ENCODE measurements at regions not wholly inside any gene's neighbourhood (a gene's known extent, or its start where the extent isn't known, plus 50 kb on each side); places are given as distances from the start of the nearest gene placed in this dataset.

DNA sequence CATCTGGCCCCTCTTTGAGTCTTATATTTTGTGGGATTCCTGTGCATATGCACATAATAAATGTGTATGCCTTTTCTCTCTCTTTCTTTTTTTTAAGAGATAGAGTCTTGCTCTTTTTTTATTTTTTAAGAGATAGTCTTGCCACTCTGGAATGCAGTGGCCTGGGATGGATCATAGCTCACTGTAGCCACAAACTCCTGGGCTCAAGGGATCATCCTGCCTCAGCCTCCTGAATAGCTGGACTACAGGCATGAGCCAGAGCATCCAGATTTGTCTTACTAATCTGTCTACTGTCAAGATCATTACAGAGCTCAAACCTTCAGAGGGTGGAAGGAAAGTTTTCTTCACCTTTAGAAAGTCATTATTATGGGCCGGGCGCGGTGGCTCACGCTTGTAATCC, 342.2 kb upstream of the LRRTM4 start:
- no peak overlapping the region for H4K5ac ChIP-seq (ENCODE audit: insufficient read length, low read depth, low read length)
- no peak overlapping the region for H3K56ac ChIP-seq (ENCODE audit: insufficient read length, low read depth, low read length)
- H3K79me2 ChIP-seq (ENCODE audit: insufficient read depth, low read length) = no peaks in the 10 kb centered on the region
- H3K23me2 ChIP-seq (ENCODE audit: insufficient read length, low read depth, low read length, poor library complexity, severe bottlenecking) = no peaks in the 10 kb centered on the region
- no peak overlapping the region for H3T11ph ChIP-seq (ENCODE audit: low read length)
- H3K4me1 ChIP-seq (ENCODE audit: insufficient read depth, low read length) = 0 out of 2 replicates have a peak, but pooled peaks cover 2% of the 10 kb centered on the region
- no peak overlapping the region for H4K91ac ChIP-seq (ENCODE audit: insufficient read length, low read depth, low read length)
- peak overlapping the region in 1 of 3 experiments; percentile 17; a peak in 1 of 7 replicates for H3K27ac Mint-ChIP-seq
- H4K20me1 ChIP-seq (ENCODE audit: control insufficient read depth, insufficient read depth, insufficient read length) = no peaks in the 10 kb centered on the region
- H3K23ac ChIP-seq (ENCODE audit: insufficient read length, low read depth, low read length) = no peak overlapping the region
- H3K27me3 ChIP-seq (ENCODE audit: insufficient read depth, low read length) = no peaks in the 10 kb centered on the region
- TF ChIP-seq CTCF (conservative IDR thresholded peaks at IDR 0.05) = no peak
- no peak overlapping the region for H3K4me3 Mint-ChIP-seq
- no peak overlapping the region for H2BK120ac ChIP-seq (ENCODE audit: low read depth, low read length, poor library complexity, severe bottlenecking)
- H2BK15ac ChIP-seq (ENCODE audit: low read depth, low read length) = no peak overlapping the region
- H2AFZ ChIP-seq (ENCODE audit: low read length) = no peak overlapping the region
- H3K79me1 ChIP-seq (ENCODE audit: insufficient read depth, low read depth, low read length, poor library complexity, severe bottlenecking) = no peaks in the 10 kb centered on the region
- no peak overlapping the region for H3K4ac ChIP-seq (ENCODE audit: low read depth, low read length)
- H3K4me2 ChIP-seq (ENCODE audit: insufficient read depth, insufficient read length, low read length) = no peak overlapping the region
- no CpG with 5 or more reads among the region's 4 CpGs for WGBS (ENCODE audit: extremely low coverage, insufficient read length, low lambda C conversion rate)
- no peaks in the 10 kb centered on the region for H3K9me3 ChIP-seq (ENCODE audit: control insufficient read depth, low read depth, low read length)
- H2BK20ac ChIP-seq (ENCODE audit: low read depth, low read length, poor library complexity, severe bottlenecking) = no peak overlapping the region
- no peak overlapping the region for H4K8ac ChIP-seq (replicated peaks; ENCODE audit: insufficient read length, low read depth, low read length)
- H2AK5ac ChIP-seq (ENCODE audit: insufficient read length, low read length) = no peak overlapping the region
- H2BK12ac ChIP-seq (ENCODE audit: insufficient read length, low read depth, low read length) = no peak overlapping the region
- peaks cover 0 to 12% (median 3%) of the 10 kb centered on the region in 3 experiments; a peak in 5 of 7 replicates for H3K36me3 Mint-ChIP-seq (ENCODE audit: insufficient read depth in 1 of 3, low read depth in 3 of 3)
- H3K27ac ChIP-seq (ENCODE audit: insufficient read length, low read depth, low read length) = no peak overlapping the region
- H3K14ac ChIP-seq (ENCODE audit: insufficient read depth, low read length) = no peak overlapping the region
- H3K9me3 Mint-ChIP-seq = peaks cover 0 to under 1% of the 10 kb centered on the region in 2 experiments; a peak in 1 of 5 replicates
- no peaks in the 10 kb centered on the region for H3K27me3 Mint-ChIP-seq (ENCODE audit: low read depth)
- no peak overlapping the region for H2BK5ac ChIP-seq (ENCODE audit: insufficient read length, low read length)
- no peak overlapping the region for H3K18ac ChIP-seq (ENCODE audit: insufficient read length, low read depth, low read length)
- peaks cover 18 to 24% of the 10 kb centered on the region in 2 experiments for H3K4me1 Mint-ChIP-seq
- DNase-seq = no peak
- no peak overlapping the region for H3K9ac ChIP-seq (ENCODE audit: extremely low read depth, insufficient read length, low read length)

Data from H9 (cell line).